Pancreas (tissue), 10 donors: ENCODE measurements at regions not wholly inside any gene's neighbourhood (a gene's known extent, or its start where the extent isn't known, plus 50 kb on each side); places are given as distances from the start of the nearest gene placed in this dataset.

Source experiments
- ATAC-seq, 4 donors: fragments of 200-7000 bp; cut with Tn5 transposase; one replicate each; pipeline versions ENCODE4 v1.8.0 to v1.9.1; 2020; ENCODE audit warnings: mild to moderate bottlenecking in 4 of 4, moderate library complexity in 4 of 4
- DNase-seq, 6 donors: peaks; one replicate each; pipeline ENCODE4 v3.0.0-alpha.2; 2020
- FAIRE-seq: peaks from 2 replicates; lab custom pipeline; 2012; peaks lifted over from hg19 to GRCh38; lab: Jason Lieb, UNC
- H3K27ac ChIP-seq, 4 donors: fragments of 200-600 bp; sonication (generic); 1 replicate in 3 of 4; 2 replicates in 1 of 4; pipeline versions ENCODE4 v1.5.0 to v1.8.0; 2020
- H3K27me3 ChIP-seq, 4 donors: fragments of 200-600 bp; one replicate each; pipeline ENCODE4 v1.8.0; 2021
- H3K36me3 ChIP-seq, 3 donors: fragments of 200-600 bp; sonication (generic) in 1 of 3; one replicate each; pipeline versions ENCODE4 v1.5.0 to v1.8.0; 2020 to 2021
- H3K4me1 ChIP-seq, 3 donors: fragments of 200-600 bp; one replicate each; pipeline ENCODE4 v1.8.0; 2021
- H3K4me3 ChIP-seq, 4 donors: fragments of 200-600 bp; sonication (generic) in 2 of 4; one replicate each; pipeline versions ENCODE4 v1.5.0 to v1.8.0; 2020 to 2021
- H3K9me3 ChIP-seq, 4 donors: fragments of 200-600 bp; one replicate each; pipeline ENCODE4 v1.8.0; 2021
- CTCF ChIP-seq, 4 donors: fragments of 200-600 bp; sonication (generic) in 3 of 4; IDR thresholded peaks; one replicate each; pipeline versions ENCODE4 v1.5.0 to v1.8.0; 2021; ENCODE audit warnings: antibody characterized with exemption in 4 of 4
- WGBS, 2 donors: extraction: QIAGEN DNeasy Blood & Tissue Kit; methylation state at CpG; one replicate each; pipeline ENCODE4 v1.1.7; 2013; 5-methylcytosine and 5-hydroxymethylcytosine counted together
- intact Hi-C, 3 donors: fragments of 100-400 bp; cut with DNase I; formaldehyde crosslinking; loops; one replicate each; pipeline versions ENCODE4 v1.11.1 to v1.14.2; 2022
- donor health status: healthy with polysubstance abuse.
- donor health status: DM: no; HTN: no; CAD: no; lungs with moderate emphysema.
- donor health status: DM: no; HTN: no; CAD: no.
- donor health status: control.
- donor health status: control.
- donor health status: Bipolar disorder and iron deficiency.
- donor health status: DM: yes; HTN: yes; CAD: no.
- donor health status: DM: no; HTN: no; CAD: no.
- donor health status: DM: no; HTN: no; CAD: no.
- donor health status: DM: yes; HTN: yes; CAD: no.

GRCh38 chrX:148416142-148416541, 84.3 kb upstream of the AFF2 start:
- WGBS, 2 donors = 68 to 73% methylated on average over 2 of the region's 2 CpGs
- H3K9me3 ChIP-seq = no peaks in the 10 kb centered on the region
- H3K4me1 ChIP-seq = no peaks in the 10 kb centered on the region
- no peak for TF ChIP-seq CTCF (IDR thresholded peaks at IDR 0.05)
- ATAC-seq (no peak), FAIRE-seq (no peak), DNase-seq (no peak)
- intact Hi-C loops = no loop called here
- no peak overlapping the region for H3K4me3 ChIP-seq
- H3K36me3 ChIP-seq = no peaks in the 10 kb centered on the region
- peaks cover 0 to 18% (median 0%) of the 10 kb centered on the region in 4 donors for H3K27me3 ChIP-seq
- no peak overlapping the region for H3K27ac ChIP-seq

- no peaks in the 10 kb centered on the region for H3K4me1 ChIP-seq
- no peak overlapping the region for H3K27ac ChIP-seq
- FAIRE-seq = no peak
- no peak for DNase-seq
- no peak overlapping the region for H3K4me3 ChIP-seq
- peaks cover 0 to 18% (median 0%) of the 10 kb centered on the region in 4 donors for H3K27me3 ChIP-seq
- no peaks in the 10 kb centered on the region for H3K36me3 ChIP-seq
- TF ChIP-seq CTCF (IDR thresholded peaks at IDR 0.05) = no peak
- intact Hi-C loops = no loop called here
- 71 to 75% methylated on average over 4 of the region's 4 CpGs for WGBS, 2 donors
- no peaks in the 10 kb centered on the region for H3K9me3 ChIP-seq
- no peak for ATAC-seq
These were observed 83.5 kb upstream of the AFF2 start for GRCh38 chrX:148416931-148417330.

- Histone ChIP-seq H3K36me3 (no peaks in the 10 kb centered on the region), H3K4me1 (no peaks in the 10 kb centered on the region), H3K9me3 (no peaks in the 10 kb centered on the region), H3K27me3 (peaks cover 0 to 14% (median 0%) of the 10 kb centered on the region in 4 donors), H3K4me3 (no peak overlapping the region), H3K27ac (no peak overlapping the region)
- WGBS, 2 donors = 43 to 83% methylated on average over 3 of the region's 3 CpGs
- intact Hi-C loops = no loop called here
- no peak for DNase-seq
- ATAC-seq = no peak
- FAIRE-seq = no peak
- TF ChIP-seq CTCF (IDR thresholded peaks at IDR 0.05) = no peak
These were observed 82.5 kb upstream of the AFF2 start for GRCh38 chrX:148417934-148418333.

- FAIRE-seq = no peak
- Histone ChIP-seq H3K9me3 (no peaks in the 10 kb centered on the region), H3K27me3 (peaks cover 0 to 2% (median 0%) of the 10 kb centered on the region in 4 donors), H3K27ac (no peak overlapping the region), H3K4me1 (no peaks in the 10 kb centered on the region), H3K36me3 (no peaks in the 10 kb centered on the region), H3K4me3 (no peak overlapping the region)
- intact Hi-C loops = no loop called here
- WGBS, 2 donors = 49 to 64% methylated on average over 4 of the region's 4 CpGs
- ATAC-seq = no peak
- no peak for DNase-seq
- no peak for TF ChIP-seq CTCF (IDR thresholded peaks at IDR 0.05)
These were observed 77.9 kb upstream of the AFF2 start for GRCh38 chrX:148422526-148422925.

- H3K27ac ChIP-seq = no peak overlapping the region
- no peak overlapping the region for H3K4me3 ChIP-seq
- intact Hi-C loops = no loop called here
- H3K9me3 ChIP-seq = no peaks in the 10 kb centered on the region
- H3K36me3 ChIP-seq = no peaks in the 10 kb centered on the region
- TF ChIP-seq CTCF (IDR thresholded peaks at IDR 0.05) = no peak
- no peaks in the 10 kb centered on the region for H3K4me1 ChIP-seq
- FAIRE-seq = no peak
- no peaks in the 10 kb centered on the region for H3K27me3 ChIP-seq
- no peak for ATAC-seq
- DNase-seq = no peak
- 61 to 64% methylated on average over 2 of the region's 2 CpGs for WGBS, 2 donors
These were observed 75.8 kb upstream of the AFF2 start for GRCh38 chrX:148424570-148424969.
